B cell (primary cell): ENCODE measurements at regions not wholly inside any gene's neighbourhood (a gene's known extent, or its start where the extent isn't known, plus 50 kb on each side); places are given as distances from the start of the nearest gene placed in this dataset.

Source experiments
- CTCF ChIP-seq: fragments of 200-600 bp; IDR thresholded peaks from one replicate; pipeline ENCODE4 v1.8.0; 2022; ENCODE audit warnings: antibody characterized with exemption, mild to moderate bottlenecking
- EZH2 ChIP-seq: IDR thresholded peaks from 2 replicates; pipeline ENCODE4 v1.6.1; 2012; ENCODE audit warnings: borderline replicate concordance, low read depth, mild to moderate bottlenecking, moderate library complexity, low read length; ENCODE audit not compliant: insufficient read depth, poor library complexity, severe bottlenecking

GRCh38 chr9:117864385-117865057 is 160.3 kb downstream of the TLR4 start:
- TF ChIP-seq CTCF (no peak), EZH2 (no peak)
